CD14-positive monocyte (primary cell): ENCODE measurements at regions not wholly inside any gene's neighbourhood (a gene's known extent, or its start where the extent isn't known, plus 50 kb on each side); places are given as distances from the start of the nearest gene placed in this dataset.
"Not testable (repeated sequence)": the region's sequence is repeated elsewhere in the genome, so short reads cannot be mapped to it uniquely, and the experiment has no call there.

Experiments used
- DNase-seq, 3 donors: peaks; one replicate each; pipeline ENCODE4 v3.0.0-alpha.2; 2011 to 2022
- H2AFZ ChIP-seq: 2 replicates; pipeline ENCODE4 v1.6.0; 2012; ENCODE audit warnings: mild to moderate bottlenecking, low read depth, low read length, inconsistent platforms; ENCODE audit not compliant: insufficient read depth, poor library complexity, severe bottlenecking
- H3K27ac ChIP-seq, 2 donors: 1 replicate in 1 of 2; 2 replicates in 1 of 2; pipeline ENCODE4 v1.5.1; 2012 to 2013; ENCODE audit warnings: low read length in 2 of 2, control low read depth in 1 of 2, inconsistent platforms in 1 of 2, low read depth in 1 of 2, mild to moderate bottlenecking in 1 of 2
- H3K27me3 ChIP-seq, 2 donors: one replicate each; pipeline versions ENCODE4 v1.6.0 to v1.6.1; 2011 to 2013; ENCODE audit warnings: low read length in 2 of 2; ENCODE audit not compliant: control insufficient read depth in 2 of 2, insufficient read depth in 2 of 2
- H3K36me3 ChIP-seq, 2 donors: replicated peaks in 1 of 2; 1 replicate in 1 of 2; 2 replicates in 1 of 2; pipeline versions ENCODE4 v1.5.1 to v1.6.1; 2012 to 2013; ENCODE audit warnings: low read length in 2 of 2, control low read depth in 1 of 2, inconsistent platforms in 1 of 2, mild to moderate bottlenecking in 1 of 2; ENCODE audit not compliant: insufficient read depth in 2 of 2, control insufficient read depth in 1 of 2
- H3K4me1 ChIP-seq, 2 donors: 1 replicate in 1 of 2; 2 replicates in 1 of 2; pipeline versions ENCODE4 v1.5.1 to v1.6.1; 2012 to 2013; ENCODE audit warnings: low read length in 2 of 2, control low read depth in 1 of 2, inconsistent platforms in 1 of 2, mild to moderate bottlenecking in 1 of 2, moderate library complexity in 1 of 2; ENCODE audit not compliant: insufficient read depth in 2 of 2, control insufficient read depth in 1 of 2
- H3K4me2 ChIP-seq: replicated peaks from 2 replicates; pipeline ENCODE3; 2012; ENCODE audit warnings: low read length, moderate library complexity, mild to moderate bottlenecking; ENCODE audit not compliant: poor library complexity, severe bottlenecking; ENCODE audit errors: extremely low read depth
- H3K4me3 ChIP-seq, 3 experiments: fragments of 200-600 bp in 1 of 3; sonication (generic) in 1 of 3; replicated peaks in 1 of 3; 1 replicate in 2 of 3; 2 replicates in 1 of 3; pipeline ENCODE4 v1.5.1; 2011 to 2013; ENCODE audit warnings: low read length in 3 of 3, mild to moderate bottlenecking in 3 of 3, control low read depth in 2 of 3, low read depth in 2 of 3, inconsistent platforms in 1 of 3, moderate library complexity in 1 of 3
- H3K79me2 ChIP-seq: 2 replicates; pipeline ENCODE4 v1.6.0; 2012; ENCODE audit warnings: mild to moderate bottlenecking, control low read depth, inconsistent platforms, low read length, moderate library complexity; ENCODE audit not compliant: insufficient read depth
- H3K9ac ChIP-seq: 2 replicates; pipeline ENCODE4 v1.6.0; 2017; ENCODE audit warnings: low read length, mild to moderate bottlenecking; ENCODE audit not compliant: insufficient read depth, poor library complexity, severe bottlenecking
- H3K9me3 ChIP-seq, 2 donors: replicated peaks in 1 of 2; 1 replicate in 1 of 2; 2 replicates in 1 of 2; pipeline versions ENCODE4 v1.5.1 to v1.6.1; 2012 to 2013; ENCODE audit warnings: low read length in 2 of 2, control low read depth in 1 of 2; ENCODE audit not compliant: control insufficient read depth in 1 of 2, insufficient read depth in 1 of 2
- H4K20me1 ChIP-seq: 2 replicates; pipeline ENCODE4 v1.6.0; 2012; ENCODE audit warnings: mild to moderate bottlenecking, low read length, control low read depth, moderate library complexity; ENCODE audit not compliant: insufficient read depth
- H3K27ac Mint-ChIP-seq, 7 donors: one replicate each; pipeline ENCODE4 v1.8.0; 2020; ENCODE audit warnings: mild to moderate bottlenecking in 7 of 7, mixed read lengths in 7 of 7, moderate library complexity in 6 of 7, inconsistent platforms in 2 of 7
- H3K27me3 Mint-ChIP-seq, 3 donors: one replicate each; pipeline ENCODE4 v1.8.0; 2021 to 2022; ENCODE audit warnings: low read depth in 3 of 3, mild to moderate bottlenecking in 3 of 3, mixed read lengths in 3 of 3, moderate library complexity in 3 of 3, inconsistent platforms in 1 of 3
- H3K36me3 Mint-ChIP-seq, 2 donors: one replicate each; pipeline ENCODE4 v1.8.0; 2020; ENCODE audit warnings: mixed read lengths in 2 of 2, inconsistent platforms in 1 of 2, mild to moderate bottlenecking in 1 of 2
- H3K4me1 Mint-ChIP-seq: one replicate; pipeline ENCODE4 v1.8.0; 2020; ENCODE audit warnings: mild to moderate bottlenecking, mixed read lengths
- H3K4me3 Mint-ChIP-seq, 2 donors: one replicate each; pipeline ENCODE4 v1.8.0; 2020; ENCODE audit warnings: mild to moderate bottlenecking in 2 of 2, mixed read lengths in 2 of 2, moderate library complexity in 1 of 2
- H3K9me3 Mint-ChIP-seq, 7 donors: one replicate each; pipeline ENCODE4 v1.8.0; 2020 to 2022; ENCODE audit warnings: mixed read lengths in 7 of 7, mild to moderate bottlenecking in 6 of 7, moderate library complexity in 6 of 7, inconsistent platforms in 2 of 7
- WGBS: methylation state at CpG from one replicate; pipeline ENCODE4 v1.1.5; 2013; ENCODE audit warnings: missing lambda C conversion rate; ENCODE audit not compliant: insufficient coverage; 5-methylcytosine and 5-hydroxymethylcytosine counted together
- intact Hi-C, 2 donors: fragments of 100-400 bp; cut with micrococcal nuclease; formaldehyde crosslinking; loops; one replicate each; pipeline versions ENCODE4 v1.15.0 to v1.15.1; 2023
- TF ChIP-seq, protein P1 (sequence below): fragments of 200-600 bp; IDR thresholded peaks from one replicate; pipeline ENCODE4 v1.8.0; 2022; ENCODE audit warnings: antibody characterized with exemption, mild to moderate bottlenecking

DNA sequence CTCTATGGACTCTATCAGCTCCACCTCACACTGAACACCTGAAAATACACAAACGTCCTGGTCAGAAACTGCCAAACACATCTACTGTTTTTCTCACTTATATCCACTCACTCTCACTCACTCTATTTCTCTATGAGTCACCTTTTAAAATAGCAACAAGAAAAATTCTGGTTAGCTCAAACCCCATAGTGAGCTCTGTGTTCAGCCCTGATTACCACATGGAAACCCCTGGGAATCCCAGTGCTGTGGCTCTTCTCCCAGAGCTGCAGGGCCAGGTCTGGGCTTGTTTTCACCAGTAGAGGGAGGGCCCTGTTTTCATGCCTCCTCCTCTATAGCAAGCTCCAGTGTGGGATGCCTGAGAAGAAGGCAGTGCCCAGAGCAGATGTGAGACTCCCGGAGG lies 1126.1 kb downstream of the TMEM121 start:
- H3K9me3 ChIP-seq: no peaks in the 10 kb centered on the region
- no peak overlapping the region for H2AFZ ChIP-seq
- H3K27ac ChIP-seq: no peak overlapping the region
- no peak overlapping the region for H3K9ac ChIP-seq
- no peak overlapping the region for H3K4me2 ChIP-seq
- no peaks in the 10 kb centered on the region for H3K36me3 ChIP-seq
- no peaks in the 10 kb centered on the region for H3K79me2 ChIP-seq
- H3K4me1 ChIP-seq: no peaks in the 10 kb centered on the region
- H3K27me3 Mint-ChIP-seq: peaks cover 0 to 4% (median 1%) of the 10 kb centered on the region in 3 donors
- no peak for DNase-seq
- no peak overlapping the region for H3K4me3 Mint-ChIP-seq
- no peaks in the 10 kb centered on the region for H3K36me3 Mint-ChIP-seq
- no peak overlapping the region for H3K4me3 ChIP-seq
- 64% methylated on average over 1 of the region's 2 CpGs for WGBS
- no peaks in the 10 kb centered on the region for H3K4me1 Mint-ChIP-seq
- no peak overlapping the region for H3K27ac Mint-ChIP-seq
- no peaks in the 10 kb centered on the region for H4K20me1 ChIP-seq
- H3K9me3 Mint-ChIP-seq: peaks cover 3 to 7% (median 4%) of the 10 kb centered on the region in 7 donors
- H3K27me3 ChIP-seq: no peaks in the 10 kb centered on the region
- intact Hi-C loops: no loop called here
- TF ChIP-seq, protein P1, sequence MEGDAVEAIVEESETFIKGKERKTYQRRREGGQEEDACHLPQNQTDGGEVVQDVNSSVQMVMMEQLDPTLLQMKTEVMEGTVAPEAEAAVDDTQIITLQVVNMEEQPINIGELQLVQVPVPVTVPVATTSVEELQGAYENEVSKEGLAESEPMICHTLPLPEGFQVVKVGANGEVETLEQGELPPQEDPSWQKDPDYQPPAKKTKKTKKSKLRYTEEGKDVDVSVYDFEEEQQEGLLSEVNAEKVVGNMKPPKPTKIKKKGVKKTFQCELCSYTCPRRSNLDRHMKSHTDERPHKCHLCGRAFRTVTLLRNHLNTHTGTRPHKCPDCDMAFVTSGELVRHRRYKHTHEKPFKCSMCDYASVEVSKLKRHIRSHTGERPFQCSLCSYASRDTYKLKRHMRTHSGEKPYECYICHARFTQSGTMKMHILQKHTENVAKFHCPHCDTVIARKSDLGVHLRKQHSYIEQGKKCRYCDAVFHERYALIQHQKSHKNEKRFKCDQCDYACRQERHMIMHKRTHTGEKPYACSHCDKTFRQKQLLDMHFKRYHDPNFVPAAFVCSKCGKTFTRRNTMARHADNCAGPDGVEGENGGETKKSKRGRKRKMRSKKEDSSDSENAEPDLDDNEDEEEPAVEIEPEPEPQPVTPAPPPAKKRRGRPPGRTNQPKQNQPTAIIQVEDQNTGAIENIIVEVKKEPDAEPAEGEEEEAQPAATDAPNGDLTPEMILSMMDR: no peak

DNA sequence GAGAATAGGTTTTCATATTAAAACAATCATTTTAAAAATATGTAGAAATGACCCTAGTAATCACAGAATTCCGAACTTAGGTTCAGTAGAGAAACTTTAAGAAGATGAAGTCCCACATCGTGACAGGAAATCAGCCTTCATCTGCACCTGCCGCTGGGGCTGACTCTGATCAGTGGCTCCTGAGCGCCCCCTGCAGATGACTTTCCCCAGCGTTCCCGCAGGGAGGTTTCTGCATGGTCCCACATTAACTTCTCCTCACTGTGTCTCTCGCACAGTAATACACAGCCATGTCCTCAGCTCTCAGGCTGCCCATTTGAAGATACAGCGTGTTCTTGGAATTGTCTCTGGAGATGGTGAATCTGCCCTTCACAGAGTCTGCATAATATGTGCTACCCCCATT lies 1131.1 kb downstream of the TMEM121 start:
- Histone ChIP-seq H3K4me3 (no peak overlapping the region), H3K79me2 (no peaks in the 10 kb centered on the region), H3K9ac (no peak overlapping the region), H3K4me2 (no peak overlapping the region), H3K9me3 (no peaks in the 10 kb centered on the region), H3K4me1 (no peaks in the 10 kb centered on the region), H3K27ac (no peak overlapping the region), H2AFZ (no peak overlapping the region), H3K27me3 (no peaks in the 10 kb centered on the region), H4K20me1 (no peaks in the 10 kb centered on the region), H3K36me3 (no peaks in the 10 kb centered on the region)
- TF ChIP-seq, protein P1: peak; percentile 44
- Mint-ChIP-seq H3K4me3 (no peak overlapping the region), H3K36me3 (no peaks in the 10 kb centered on the region), H3K27ac (no peak overlapping the region), H3K4me1 (peaks cover 2% of the 10 kb centered on the region), H3K9me3 (no peaks in the 10 kb centered on the region), H3K27me3 (peaks cover 0 to 4% (median 2%) of the 10 kb centered on the region in 3 donors)
- WGBS: 24% methylated on average over 2 of the region's 8 CpGs
- no peak for DNase-seq
- intact Hi-C loops: no loop called here

DNA sequence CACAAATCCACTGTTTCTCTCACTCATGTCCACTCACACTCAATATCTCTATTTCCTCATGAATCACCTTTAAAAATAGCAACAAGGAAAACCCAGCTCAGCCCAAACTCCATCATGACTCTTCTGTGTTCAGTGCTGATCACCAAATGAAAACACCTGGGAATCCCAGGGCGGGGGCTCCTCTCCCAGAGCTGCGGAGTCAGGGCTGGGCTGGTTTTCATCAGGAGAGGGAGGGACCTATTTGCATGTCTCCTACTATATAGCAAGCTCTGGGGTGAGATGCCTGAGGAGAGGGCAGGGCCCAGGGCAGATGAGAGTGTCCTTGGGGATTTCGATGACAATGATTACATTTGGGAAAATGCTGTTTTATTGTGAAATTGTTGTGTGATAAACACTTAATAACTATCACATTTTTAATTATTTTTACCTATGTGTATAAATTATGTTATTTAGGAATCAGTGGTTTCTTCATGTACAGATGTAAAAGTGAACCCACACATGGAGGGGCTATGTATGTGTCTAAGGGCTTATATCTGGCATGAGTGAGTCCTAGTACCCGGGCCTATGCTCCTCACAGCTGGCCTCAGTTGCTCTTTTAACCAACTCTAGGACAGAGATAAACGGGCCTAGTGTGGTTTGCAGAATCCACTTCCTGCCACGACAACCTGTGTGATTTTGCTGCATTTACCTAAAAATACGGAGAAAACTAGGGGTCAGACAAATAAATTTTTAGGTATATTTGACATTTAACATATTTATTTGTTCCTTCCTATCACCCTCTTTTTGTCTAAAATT lies 1131.9 kb downstream of the TMEM121 start:
- H3K4me1 ChIP-seq, H3K27me3 ChIP-seq, H3K27ac ChIP-seq, H3K9me3 ChIP-seq, H3K27me3 Mint-ChIP-seq, H3K9me3 Mint-ChIP-seq, H3K4me1 Mint-ChIP-seq, H3K9ac ChIP-seq, H3K4me3 Mint-ChIP-seq, H3K4me3 ChIP-seq, H3K27ac Mint-ChIP-seq, H4K20me1 ChIP-seq, H3K4me2 ChIP-seq, H3K79me2 ChIP-seq, H2AFZ ChIP-seq, intact Hi-C loops, DNase-seq, H3K36me3 ChIP-seq, H3K36me3 Mint-ChIP-seq: not testable (repeated sequence)
- no CpG with 5 or more reads among the region's 7 CpGs for WGBS
